22Rv1 (cell line): ENCODE measurements at regions not wholly inside any gene's neighbourhood (a gene's known extent, or its start where the extent isn't known, plus 50 kb on each side); places are given as distances from the start of the nearest gene placed in this dataset.
"Not testable (repeated sequence)": the region's sequence is repeated elsewhere in the genome, so short reads cannot be mapped to it uniquely, and the experiment has no call there.

Experiments
- H3K27ac ChIP-seq: fragments of 450-650 bp; 2 replicates; pipeline ENCODE4 v1.5.1; 2017
- CTCF ChIP-seq: fragments of 450-650 bp; IDR thresholded peaks from 2 replicates; pipeline ENCODE4 v1.5.1; 2017; ENCODE audit warnings: mild to moderate bottlenecking
- ZFX ChIP-seq: fragments of 450-650 bp; IDR thresholded peaks from 2 replicates; pipeline ENCODE4 v1.6.1; 2017; ENCODE audit warnings: antibody characterized with exemption, borderline replicate concordance

GRCh38 chr20:60177080-60177479, 218.9 kb downstream of the CDH26 start:
- no peak overlapping the region for H3K27ac ChIP-seq
- TF ChIP-seq ZFX (no peak), CTCF (no peak)

- no peak for TF ChIP-seq ZFX
- no peak for TF ChIP-seq CTCF
These were observed 222.8 kb downstream of the CDH26 start for GRCh38 chr20:60180986-60181385.

GRCh38 chr20:60186412-60186811, 228.2 kb downstream of the CDH26 start:
- TF ChIP-seq CTCF (no peak), ZFX (no peak)
- no peak overlapping the region for H3K27ac ChIP-seq

More at GRCh38 chr20:60180986-60181385, 222.8 kb downstream of the CDH26 start:
- H3K27ac ChIP-seq: no peak overlapping the region

- H3K27ac ChIP-seq: no peak overlapping the region
- TF ChIP-seq CTCF: no peak
- no peak for TF ChIP-seq ZFX
These were observed 229.5 kb downstream of the CDH26 start for GRCh38 chr20:60187683-60188082.

GRCh38 chr20:60191014-60191413, 232.8 kb downstream of the CDH26 start:
- TF ChIP-seq ZFX (no peak), CTCF (no peak)
- H3K27ac ChIP-seq: no peak overlapping the region

- no peak overlapping the region for H3K27ac ChIP-seq
- TF ChIP-seq CTCF (no peak), ZFX (no peak)
These were observed 234.1 kb downstream of the CDH26 start for GRCh38 chr20:60192326-60192725.

- not testable (repeated sequence) for H3K27ac ChIP-seq
These were observed 240.9 kb downstream of the CDH26 start for GRCh38 chr20:60199132-60199531.

- H3K27ac ChIP-seq: no peak overlapping the region
- TF ChIP-seq CTCF (no peak), ZFX (no peak)
These were observed 241.6 kb downstream of the CDH26 start for GRCh38 chr20:60199866-60200265.
